GM19455 (cell line): ENCODE measurements at regions not wholly inside any gene's neighbourhood (a gene's known extent, or its start where the extent isn't known, plus 50 kb on each side); places are given as distances from the start of the nearest gene placed in this dataset.

Experiments
- ATAC-seq: cut with Tn5 transposase; IDR thresholded peaks from one replicate; pipeline ENCODE4 v1.9.1; 2021; ENCODE audit not compliant: unreplicated experiment

GRCh38 chr9:109910671-109911518 lies 130.9 kb downstream of the PALM2AKAP2 start:
- ATAC-seq = no peak

GRCh38 chr9:109912082-109912582 lies 132.1 kb downstream of the PALM2AKAP2 start:
- no peak for ATAC-seq

GRCh38 chr9:109912726-109913460 lies 132.9 kb downstream of the PALM2AKAP2 start:
- no peak for ATAC-seq

GRCh38 chr9:109913461-109913810 lies 133.4 kb downstream of the PALM2AKAP2 start:
- ATAC-seq = no peak

GRCh38 chr9:109914280-109915027 lies 134.5 kb downstream of the PALM2AKAP2 start:
- ATAC-seq = no peak

DNA sequence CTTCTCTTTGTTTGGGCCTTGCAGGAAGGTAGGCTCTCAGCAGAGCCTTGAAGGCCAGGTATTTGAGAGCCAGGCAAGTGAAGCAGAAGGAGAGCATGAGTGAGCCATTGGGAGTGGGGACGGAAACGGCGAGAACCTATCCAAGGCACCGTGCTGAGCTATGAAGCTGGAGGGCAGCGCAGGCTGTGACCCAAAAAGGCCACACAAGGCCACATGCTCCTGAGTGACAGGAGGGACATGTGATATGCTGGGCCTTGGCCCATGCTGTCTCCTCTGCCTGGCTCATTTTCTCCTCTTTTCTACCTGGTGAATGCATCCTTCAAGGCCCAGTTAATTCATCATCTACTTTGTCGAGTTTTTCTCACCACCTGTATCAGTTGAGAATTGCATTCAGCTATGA lies 136.3 kb downstream of the PALM2AKAP2 start:
- ATAC-seq = no peak

DNA sequence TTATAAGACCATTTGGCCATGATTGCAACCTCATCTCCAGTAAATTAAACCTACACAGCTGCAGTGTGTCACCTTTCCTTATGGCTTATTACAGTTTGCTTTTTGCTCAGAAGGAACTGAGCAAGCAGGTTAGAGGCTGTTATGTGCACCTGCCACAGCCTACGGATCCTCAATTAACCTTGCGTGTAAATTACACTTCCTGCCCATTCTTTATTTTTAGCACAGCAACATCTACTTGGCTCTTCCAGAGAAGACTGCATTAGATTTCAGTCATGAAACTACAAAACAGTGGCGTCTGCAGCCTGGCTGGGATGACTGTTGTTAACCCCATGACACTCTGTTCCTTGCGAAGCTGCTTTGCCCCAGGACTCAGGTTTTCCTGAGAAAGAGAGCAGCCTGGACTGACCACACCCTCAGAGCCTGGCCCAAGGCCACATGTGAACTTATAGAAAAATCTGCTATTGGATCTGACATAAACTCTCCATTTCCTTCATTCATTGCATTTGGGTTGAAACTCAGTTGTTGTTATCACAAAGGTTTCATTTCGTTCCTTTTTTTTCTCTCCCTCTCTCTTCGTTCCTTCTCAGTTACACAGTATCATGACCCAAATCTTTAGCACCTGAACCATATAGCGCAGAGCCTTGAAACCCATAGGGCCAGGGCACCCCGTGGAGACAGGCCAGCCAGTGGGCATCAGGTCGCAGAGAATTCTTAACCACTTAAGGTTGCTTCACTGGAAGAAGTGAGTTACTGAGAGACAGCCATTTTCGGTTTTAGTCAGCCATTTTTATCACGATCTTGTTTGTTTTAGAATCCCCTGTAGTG lies 138.6 kb downstream of the PALM2AKAP2 start:
- ATAC-seq = peak; percentile 63

- ATAC-seq = no peak
These were observed 139.9 kb downstream of the PALM2AKAP2 start for GRCh38 chr9:109919736-109920408.

GRCh38 chr9:109922617-109923470 lies 142.8 kb downstream of the PALM2AKAP2 start:
- ATAC-seq = no peak

- no peak for ATAC-seq
These were observed 143.4 kb downstream of the PALM2AKAP2 start for GRCh38 chr9:109923471-109923760.

DNA sequence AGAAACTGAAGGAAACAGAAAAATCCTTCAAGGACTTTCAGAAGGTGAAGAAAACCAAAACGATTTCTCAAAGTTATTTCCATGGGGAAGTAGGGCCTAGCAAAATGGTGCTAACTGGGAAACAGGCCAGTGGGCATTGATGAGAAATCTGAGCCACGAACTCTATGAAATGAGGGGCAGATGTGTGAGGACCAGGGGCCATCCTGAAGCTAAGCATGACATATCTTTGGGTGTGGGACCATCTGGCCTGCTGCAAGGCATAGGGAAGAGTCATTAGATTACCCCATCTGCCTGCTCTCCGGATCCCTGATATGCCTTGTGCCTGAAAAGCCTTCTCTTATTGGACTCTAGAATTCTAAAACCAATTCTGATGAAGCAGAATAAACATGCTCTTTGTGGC lies 143.8 kb downstream of the PALM2AKAP2 start:
- ATAC-seq = no peak

GRCh38 chr9:109925799-109926198 lies 145.8 kb downstream of the PALM2AKAP2 start:
- no peak for ATAC-seq

DNA sequence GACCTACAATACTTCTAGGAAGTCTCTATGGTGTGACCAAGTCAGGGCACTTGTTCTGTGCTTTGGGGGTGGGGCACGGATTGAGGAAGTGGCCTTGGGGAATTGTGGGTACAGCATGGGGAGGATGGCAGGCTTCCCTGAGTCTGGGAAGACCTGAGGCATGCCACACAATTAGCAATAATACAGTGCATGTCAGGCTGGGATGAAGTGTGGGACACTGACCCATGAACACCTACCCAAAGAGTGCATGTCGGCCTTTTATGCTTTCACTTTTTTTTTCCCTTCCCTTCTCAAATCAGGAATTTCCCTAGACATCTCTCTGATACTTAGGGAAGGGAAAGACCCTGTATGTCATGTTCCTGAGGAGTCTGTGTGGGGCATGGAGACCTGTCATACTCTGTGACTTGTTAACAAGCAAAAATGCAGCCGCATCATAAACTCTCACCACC lies 146.4 kb downstream of the PALM2AKAP2 start:
- no peak for ATAC-seq

GRCh38 chr9:109931623-109932022 lies 151.6 kb downstream of the PALM2AKAP2 start:
- ATAC-seq = no peak

- peak; percentile 64 for ATAC-seq
These were observed 154.3 kb downstream of the PALM2AKAP2 start for GRCh38 chr9:109934136-109934856.

DNA sequence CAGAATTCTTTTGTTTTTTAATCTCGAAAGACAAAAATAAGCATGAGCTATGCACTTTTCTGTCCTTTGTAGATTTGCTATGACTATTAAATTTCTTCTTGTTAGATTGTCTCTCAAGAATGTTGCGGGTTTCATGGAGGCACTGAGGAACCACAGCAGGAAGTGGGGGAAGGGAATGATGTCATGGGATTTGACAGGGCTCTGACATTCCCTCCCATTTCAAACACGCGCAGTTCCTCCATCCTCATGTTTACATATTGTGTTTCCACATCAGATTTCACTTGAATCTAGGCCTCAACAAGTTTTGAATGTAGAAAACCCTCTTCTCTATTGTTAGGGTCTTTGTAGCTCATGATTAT lies 154.8 kb downstream of the PALM2AKAP2 start:
- no peak for ATAC-seq

GRCh38 chr9:109935406-109936087 lies 155.5 kb downstream of the PALM2AKAP2 start:
- ATAC-seq = peak; percentile 57

GRCh38 chr9:109937861-109938453 lies 158.0 kb downstream of the PALM2AKAP2 start:
- no peak for ATAC-seq
